OCI-LY7 (cell line): ENCODE measurements at regions not wholly inside any gene's neighbourhood (a gene's known extent, or its start where the extent isn't known, plus 50 kb on each side); places are given as distances from the start of the nearest gene placed in this dataset.

Experiments used
- BruUV-seq: library from RNA; stranded (reverse); fragments of 400-500 nt; replicated peaks from 2 replicates; lab custom pipeline; 2021; lab: Mats Ljungman, UMichigan
- CTCF ChIA-PET: fragments of 300-600 bp; sonication (Branson Sonifier 250); formaldehyde crosslinking; loops from one replicate; lab custom pipeline; 2022; ENCODE audit warnings: antibody characterized with exemption; ENCODE audit not compliant: unreplicated experiment; lab: Charles Lee
- POLR2A ChIA-PET: fragments of 300-600 bp; sonication (Branson Sonifier 250); formaldehyde crosslinking; loops from one replicate; lab custom pipeline; 2022; ENCODE audit warnings: antibody characterized with exemption; lab: Charles Lee
- DNase-seq: peaks from one replicate; pipeline ENCODE4 v3.0.0-alpha.2; 2015; ENCODE audit warnings: low spot score
- H2AFZ ChIP-seq: fragments of 200-600 bp; sonication (generic), shearing (Covaris generic); 2 replicates; pipeline ENCODE4 v1.6.1; 2014; ENCODE audit warnings: mild to moderate bottlenecking, antibody characterized with exemption, low read length, moderate library complexity
- H3K27ac ChIP-seq: fragments of 200-600 bp; sonication (generic); 2 replicates; pipeline ENCODE4 v1.5.1; 2014; ENCODE audit warnings: mixed run types, low read depth, mild to moderate bottlenecking, moderate library complexity, low read length, inconsistent platforms; ENCODE audit not compliant: poor library complexity, severe bottlenecking
- H3K36me3 ChIP-seq: fragments of 200-600 bp; sonication (generic); 2 replicates; pipeline ENCODE4 v1.6.1; 2014; ENCODE audit warnings: mild to moderate bottlenecking, antibody characterized with exemption, low read length, moderate library complexity, mixed read lengths; ENCODE audit not compliant: insufficient read depth
- H3K4me1 ChIP-seq: fragments of 200-600 bp; sonication (generic); 2 replicates; pipeline ENCODE4 v1.5.1; 2014; ENCODE audit warnings: mild to moderate bottlenecking, low read length; ENCODE audit not compliant: insufficient read depth, poor library complexity, severe bottlenecking
- H3K4me2 ChIP-seq: fragments of 200-600 bp; sonication (generic); 2 replicates; pipeline ENCODE4 v1.6.1; 2014; ENCODE audit warnings: mild to moderate bottlenecking, low read length
- H3K4me3 ChIP-seq: fragments of 200-600 bp; sonication (generic); 2 replicates; pipeline ENCODE4 v1.5.1; 2014; ENCODE audit warnings: mild to moderate bottlenecking, low read depth, low read length; ENCODE audit not compliant: poor library complexity, severe bottlenecking
- H3K79me2 ChIP-seq: fragments of 200-600 bp; sonication (generic); 2 replicates; pipeline ENCODE4 v1.6.1; 2016; ENCODE audit warnings: low read depth, mild to moderate bottlenecking, low read length, moderate library complexity, mixed read lengths; ENCODE audit not compliant: insufficient read depth
- H3K9me2 ChIP-seq: fragments of 200-600 bp; sonication (generic); 2 replicates; pipeline ENCODE4 v1.6.1; 2016; ENCODE audit warnings: mild to moderate bottlenecking, low read length, mixed read lengths; ENCODE audit not compliant: insufficient read depth
- H3K9me3 ChIP-seq: fragments of 200-600 bp; sonication (generic); 2 replicates; pipeline ENCODE4 v1.6.1; 2014; ENCODE audit warnings: mild to moderate bottlenecking, mixed run types, low read length, mixed read lengths
- H4K20me1 ChIP-seq: fragments of 200-600 bp; sonication (generic); 2 replicates; pipeline ENCODE4 v1.6.1; 2014; ENCODE audit warnings: mild to moderate bottlenecking, antibody characterized with exemption, low read length, moderate library complexity, mixed read lengths; ENCODE audit not compliant: insufficient read depth
- EZH2phosphoT487 ChIP-seq: fragments of 200-600 bp; sonication (generic); IDR thresholded peaks from 2 replicates; pipeline ENCODE4 v1.6.1; 2018; ENCODE audit warnings: low read depth, borderline replicate concordance, mild to moderate bottlenecking, mixed run types, antibody characterized with exemption, low read length, moderate library complexity, mixed read lengths
- intact Hi-C: fragments of 100-400 bp; cut with micrococcal nuclease; formaldehyde crosslinking; loops from one replicate; pipeline ENCODE4 v1.10.0; 2022; ENCODE audit not compliant: unreplicated experiment
- TF ChIP-seq, protein P1 (sequence below): fragments of 200-600 bp; sonication (generic); conservative IDR thresholded peaks from 2 replicates; pipeline ENCODE4 v1.5.1; 2014; ENCODE audit warnings: mild to moderate bottlenecking, antibody characterized with exemption, low read length, moderate library complexity, mixed read lengths

DNA sequence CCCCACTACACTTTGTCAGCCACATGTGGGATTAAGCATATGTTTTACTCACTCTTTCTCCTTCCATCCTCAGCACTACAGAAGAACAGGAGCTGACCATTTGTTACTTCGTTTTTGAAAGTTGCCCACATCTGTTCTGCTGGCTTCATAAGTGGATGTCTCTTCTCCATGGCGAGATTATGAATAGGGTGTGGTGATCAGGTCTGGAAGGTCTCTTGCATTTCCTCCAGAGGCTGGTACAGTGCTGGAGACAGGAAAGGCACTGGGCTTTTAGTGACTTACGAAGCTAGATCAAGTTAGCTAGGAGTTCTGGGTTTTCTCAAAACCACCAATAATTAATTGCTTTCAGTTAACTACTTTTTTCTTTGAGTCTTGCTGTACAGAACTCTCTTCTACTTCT, 136.5 kb downstream of the AQP4 start:
- TF ChIP-seq EZH2phosphoT487 = no peak
- TF ChIP-seq, protein P1, sequence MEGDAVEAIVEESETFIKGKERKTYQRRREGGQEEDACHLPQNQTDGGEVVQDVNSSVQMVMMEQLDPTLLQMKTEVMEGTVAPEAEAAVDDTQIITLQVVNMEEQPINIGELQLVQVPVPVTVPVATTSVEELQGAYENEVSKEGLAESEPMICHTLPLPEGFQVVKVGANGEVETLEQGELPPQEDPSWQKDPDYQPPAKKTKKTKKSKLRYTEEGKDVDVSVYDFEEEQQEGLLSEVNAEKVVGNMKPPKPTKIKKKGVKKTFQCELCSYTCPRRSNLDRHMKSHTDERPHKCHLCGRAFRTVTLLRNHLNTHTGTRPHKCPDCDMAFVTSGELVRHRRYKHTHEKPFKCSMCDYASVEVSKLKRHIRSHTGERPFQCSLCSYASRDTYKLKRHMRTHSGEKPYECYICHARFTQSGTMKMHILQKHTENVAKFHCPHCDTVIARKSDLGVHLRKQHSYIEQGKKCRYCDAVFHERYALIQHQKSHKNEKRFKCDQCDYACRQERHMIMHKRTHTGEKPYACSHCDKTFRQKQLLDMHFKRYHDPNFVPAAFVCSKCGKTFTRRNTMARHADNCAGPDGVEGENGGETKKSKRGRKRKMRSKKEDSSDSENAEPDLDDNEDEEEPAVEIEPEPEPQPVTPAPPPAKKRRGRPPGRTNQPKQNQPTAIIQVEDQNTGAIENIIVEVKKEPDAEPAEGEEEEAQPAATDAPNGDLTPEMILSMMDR = no peak
- Histone ChIP-seq H3K9me2 (no peaks in the 10 kb centered on the region), H3K36me3 (no peaks in the 10 kb centered on the region), H3K4me2 (no peak overlapping the region), H4K20me1 (no peaks in the 10 kb centered on the region), H2AFZ (no peak overlapping the region), H3K9me3 (no peaks in the 10 kb centered on the region), H3K79me2 (no peaks in the 10 kb centered on the region), H3K27ac (no peak overlapping the region), H3K4me1 (no peaks in the 10 kb centered on the region), H3K4me3 (no peak overlapping the region)
- ChIA-PET CTCF (no interaction called here), POLR2A (no interaction called here)
- DNase-seq = no peak
- intact Hi-C loops = no loop called here
- no TSS peak for BruUV-seq

DNA sequence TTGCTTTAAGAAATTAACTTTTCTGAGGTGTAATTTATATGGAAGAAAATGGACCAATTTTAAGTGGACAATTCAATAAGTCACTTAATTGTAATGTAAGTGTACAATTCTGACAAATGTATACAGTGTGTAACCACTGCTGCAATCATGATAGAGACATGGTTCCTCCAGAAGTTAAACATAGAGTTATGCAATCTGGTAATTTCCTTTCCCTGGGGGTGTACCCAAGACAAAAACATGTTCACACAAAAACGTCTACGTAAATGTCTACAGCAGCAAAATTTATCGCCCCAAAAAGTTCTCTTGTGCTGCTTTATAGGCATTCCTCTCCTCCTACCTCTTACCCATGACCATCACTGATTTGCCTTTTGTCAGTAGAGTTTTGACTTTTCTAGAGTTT, 141.5 kb downstream of the AQP4 start:
- Histone ChIP-seq H3K27ac (no peak overlapping the region), H3K4me3 (no peak overlapping the region), H3K4me1 (no peaks in the 10 kb centered on the region), H3K9me2 (no peaks in the 10 kb centered on the region), H3K4me2 (no peak overlapping the region), H4K20me1 (no peaks in the 10 kb centered on the region), H3K36me3 (no peaks in the 10 kb centered on the region), H3K79me2 (no peaks in the 10 kb centered on the region), H2AFZ (no peak overlapping the region), H3K9me3 (no peaks in the 10 kb centered on the region)
- POLR2A ChIA-PET = no interaction called here
- BruUV-seq = no TSS peak
- no peak for DNase-seq
- intact Hi-C loops = no loop called here
- TF ChIP-seq EZH2phosphoT487 = no peak
- TF ChIP-seq, protein P1 = no peak
- CTCF ChIA-PET = no interaction called here

DNA sequence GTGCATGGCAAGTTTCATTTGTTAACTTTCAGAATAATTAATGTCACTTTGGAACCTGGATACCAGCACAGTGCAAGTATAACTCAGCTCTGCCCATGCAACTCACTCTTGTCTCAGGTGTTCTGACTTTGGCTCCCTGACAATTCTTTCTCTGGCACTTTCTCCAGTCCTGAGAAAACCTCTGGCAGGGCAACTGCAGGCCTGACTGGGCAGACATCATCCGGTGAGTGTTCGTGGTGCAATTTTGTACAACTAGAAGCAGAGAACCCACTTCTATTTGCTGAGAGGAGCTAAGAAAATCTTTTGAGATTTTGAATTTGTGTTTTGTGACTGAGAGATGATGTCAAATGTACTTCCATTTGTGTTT, 143.0 kb downstream of the AQP4 start:
- Histone ChIP-seq H3K79me2 (no peaks in the 10 kb centered on the region), H3K4me3 (no peak overlapping the region), H3K9me2 (no peaks in the 10 kb centered on the region), H3K4me1 (no peaks in the 10 kb centered on the region), H3K27ac (no peak overlapping the region), H3K9me3 (no peaks in the 10 kb centered on the region), H3K4me2 (no peak overlapping the region), H4K20me1 (no peaks in the 10 kb centered on the region), H3K36me3 (no peaks in the 10 kb centered on the region), H2AFZ (no peak overlapping the region)
- TF ChIP-seq EZH2phosphoT487 = no peak
- TF ChIP-seq, protein P1 = no peak
- ChIA-PET POLR2A (interaction anchor here (0.6 to 1.2 kb wide), 3 partner anchors 9 to 365 kb away, joined by 3 to 5 read pairs (median 3); no protein-coding TSS in a partner anchor), CTCF (no interaction called here)
- intact Hi-C loops = no loop called here
- no TSS peak for BruUV-seq
- no peak for DNase-seq
